Thyroid gland (tissue), 4 donors: ENCODE measurements at regions not wholly inside any gene's neighbourhood (a gene's known extent, or its start where the extent isn't known, plus 50 kb on each side); places are given as distances from the start of the nearest gene placed in this dataset.

Experiments used
- DNase-seq, 2 donors: peaks; one replicate each; pipeline ENCODE4 v3.0.0-alpha.2; 2019
- H3K27ac ChIP-seq, 3 donors: fragments of 200-600 bp; sonication (generic); 1 replicate in 2 of 3; 2 replicates in 1 of 3; pipeline ENCODE4 v1.5.1; 2016 to 2019; ENCODE audit warnings: mild to moderate bottlenecking in 1 of 3, moderate library complexity in 1 of 3
- H3K27me3 ChIP-seq: fragments of 200-600 bp; sonication (generic); one replicate; pipeline ENCODE4 v1.5.1; 2019
- H3K36me3 ChIP-seq, 2 donors: fragments of 200-600 bp; sonication (generic); one replicate each; pipeline ENCODE4 v1.5.1; 2016 to 2019
- H3K4me1 ChIP-seq, 2 donors: fragments of 200-600 bp; sonication (generic); one replicate each; pipeline ENCODE4 v1.5.1; 2017 to 2019
- H3K4me3 ChIP-seq, 3 donors: fragments of 200-600 bp; sonication (generic); replicated peaks in 1 of 3; 1 replicate in 2 of 3; 2 replicates in 1 of 3; pipeline ENCODE4 v1.5.1; 2016; ENCODE audit warnings: mild to moderate bottlenecking in 1 of 3
- H3K9me3 ChIP-seq: fragments of 200-600 bp; sonication (generic); one replicate; pipeline ENCODE4 v1.5.1; 2017
- CTCF ChIP-seq, 6 experiments: fragments of 200-600 bp in 3 of 6; fragments of 450-650 bp in 3 of 6; sonication (generic) in 3 of 6; IDR thresholded peaks; one replicate each; pipeline ENCODE4 v1.5.1; 2016 to 2019; ENCODE audit warnings: antibody characterized with exemption in 6 of 6, mild to moderate bottlenecking in 2 of 6, inconsistent platforms in 1 of 6, moderate library complexity in 1 of 6
- POLR2A ChIP-seq, 2 donors: fragments of 450-650 bp; IDR thresholded peaks; one replicate each; pipeline ENCODE4 v1.6.1; 2017; ENCODE audit warnings: antibody characterized with exemption in 2 of 2, mild to moderate bottlenecking in 2 of 2, moderate library complexity in 1 of 2
- WGBS, 2 donors: methylation state at CpG; one replicate each; pipeline ENCODE4 v1.1.5; 2017; 5-methylcytosine and 5-hydroxymethylcytosine counted together
- intact Hi-C: fragments of 100-400 bp; cut with DNase I; formaldehyde crosslinking; loops from one replicate; pipeline ENCODE4 v1.15.1; 2023

- no peaks in the 10 kb centered on the region for H3K36me3 ChIP-seq
- 93 to 95% methylated on average over 1 of the region's 1 CpG for whole genome bisulfite sequencing, 2 donors
- TF ChIP-seq CTCF (IDR thresholded peaks at IDR 0.05) = no peak
- TF ChIP-seq POLR2A (IDR thresholded peaks at IDR 0.05) = no peak
These were observed 644.4 kb downstream of the CBLN4 start for GRCh38 chr20:55360895-55361294.

GRCh38 chr20:55354720-55355119 lies 650.6 kb downstream of the CBLN4 start:
- DNase-seq = no peak
- WGBS, 2 donors = 40 to 54% methylated on average over 3 of the region's 3 CpGs
- intact Hi-C loops = no loop called here

More at GRCh38 chr20:55360895-55361294, 644.4 kb downstream of the CBLN4 start:
- Histone ChIP-seq H3K4me1 (no peaks in the 10 kb centered on the region), H3K27ac (no peak overlapping the region), H3K4me3 (no peak overlapping the region), H3K27me3 (no peaks in the 10 kb centered on the region), H3K9me3 (no peaks in the 10 kb centered on the region)
- intact Hi-C loops = no loop called here
- no peak for DNase-seq

GRCh38 chr20:55353206-55353605 lies 652.1 kb downstream of the CBLN4 start:
- Histone ChIP-seq H3K4me1 (no peaks in the 10 kb centered on the region), H3K27me3 (no peaks in the 10 kb centered on the region)
- 70 to 77% methylated on average over 1 of the region's 1 CpG for WGBS, 2 donors

More at GRCh38 chr20:55354720-55355119, 650.6 kb downstream of the CBLN4 start:
- H3K36me3 ChIP-seq = no peaks in the 10 kb centered on the region
- H3K27me3 ChIP-seq = no peaks in the 10 kb centered on the region
- TF ChIP-seq CTCF (IDR thresholded peaks at IDR 0.05) = no peak
- no peak for TF ChIP-seq POLR2A (IDR thresholded peaks at IDR 0.05)
- no peaks in the 10 kb centered on the region for H3K4me1 ChIP-seq
- H3K27ac ChIP-seq = no peak overlapping the region
- H3K9me3 ChIP-seq = no peaks in the 10 kb centered on the region
- no peak overlapping the region for H3K4me3 ChIP-seq

GRCh38 chr20:55348223-55348622 lies 657.1 kb downstream of the CBLN4 start:
- Histone ChIP-seq H3K36me3 (no peaks in the 10 kb centered on the region), H3K4me1 (no peaks in the 10 kb centered on the region), H3K4me3 (no peak overlapping the region), H3K27me3 (no peaks in the 10 kb centered on the region), H3K27ac (no peak overlapping the region), H3K9me3 (no peaks in the 10 kb centered on the region)
- no peak for TF ChIP-seq CTCF (IDR thresholded peaks at IDR 0.05)
- no peak for TF ChIP-seq POLR2A (IDR thresholded peaks at IDR 0.05)
- 84 to 86% methylated on average over 5 of the region's 5 CpGs for WGBS, 2 donors
- intact Hi-C loops = no loop called here
- no peak for DNase-seq

More at GRCh38 chr20:55353206-55353605, 652.1 kb downstream of the CBLN4 start:
- DNase-seq = no peak
- H3K27ac ChIP-seq = no peak overlapping the region
- no peaks in the 10 kb centered on the region for H3K36me3 ChIP-seq
- no peaks in the 10 kb centered on the region for H3K9me3 ChIP-seq
- TF ChIP-seq CTCF (IDR thresholded peaks at IDR 0.05) = no peak
- TF ChIP-seq POLR2A (IDR thresholded peaks at IDR 0.05) = no peak
- H3K4me3 ChIP-seq = no peak overlapping the region
- intact Hi-C loops = no loop called here

GRCh38 chr20:55342822-55343221 lies 662.5 kb downstream of the CBLN4 start:
- intact Hi-C loops = no loop called here
- no peaks in the 10 kb centered on the region for H3K9me3 ChIP-seq
- H3K27ac ChIP-seq = no peak overlapping the region
- WGBS, 2 donors = 90 to 92% methylated on average over 3 of the region's 3 CpGs
- H3K36me3 ChIP-seq = no peaks in the 10 kb centered on the region
- H3K27me3 ChIP-seq = no peaks in the 10 kb centered on the region
- DNase-seq = no peak
- no peak for TF ChIP-seq CTCF (IDR thresholded peaks at IDR 0.05)
- TF ChIP-seq POLR2A (IDR thresholded peaks at IDR 0.05) = no peak
- H3K4me3 ChIP-seq = no peak overlapping the region
- no peaks in the 10 kb centered on the region for H3K4me1 ChIP-seq
